Endothelial cell (in vitro differentiated cells): ENCODE measurements at regions not wholly inside any gene's neighbourhood (a gene's known extent, or its start where the extent isn't known, plus 50 kb on each side); places are given as distances from the start of the nearest gene placed in this dataset.

Experiments
- DNase-seq: peaks from one replicate; pipeline ENCODE4 v3.0.0; 2021; ENCODE audit warnings: low spot score
- H3K27ac Mint-ChIP-seq: one replicate; pipeline ENCODE4 v1.8.0; 2021; ENCODE audit warnings: mixed read lengths, inconsistent platforms; ENCODE audit not compliant: unreplicated experiment
- H3K27me3 Mint-ChIP-seq: one replicate; pipeline ENCODE4 v1.8.0; 2021; ENCODE audit warnings: mild to moderate bottlenecking, moderate library complexity, mixed read lengths, inconsistent platforms; ENCODE audit not compliant: unreplicated experiment
- H3K36me3 Mint-ChIP-seq: one replicate; pipeline ENCODE4 v1.8.0; 2021; ENCODE audit warnings: mild to moderate bottlenecking, low read depth, mixed read lengths, inconsistent platforms; ENCODE audit not compliant: unreplicated experiment
- H3K4me1 Mint-ChIP-seq: one replicate; pipeline ENCODE4 v1.8.0; 2021; ENCODE audit warnings: mild to moderate bottlenecking, mixed read lengths, inconsistent platforms; ENCODE audit not compliant: unreplicated experiment
- H3K4me3 Mint-ChIP-seq: one replicate; pipeline ENCODE4 v1.8.0; 2021; ENCODE audit warnings: mild to moderate bottlenecking, mixed read lengths, inconsistent platforms; ENCODE audit not compliant: unreplicated experiment
- H3K9me3 Mint-ChIP-seq: one replicate; pipeline ENCODE4 v1.8.0; 2021; ENCODE audit warnings: mixed read lengths, inconsistent platforms; ENCODE audit not compliant: unreplicated experiment
- CTCF ChIP-seq: fragments of 200-600 bp; sonication (generic); IDR thresholded peaks from one replicate; pipeline ENCODE4 v1.5.0; 2021; ENCODE audit warnings: antibody characterized with exemption; ENCODE audit not compliant: unreplicated experiment

GRCh38 chr2:83784947-83785346 is 674.1 kb downstream of the SUCLG1 start:
- H3K36me3 Mint-ChIP-seq = no peaks in the 10 kb centered on the region
- no peak overlapping the region for H3K27ac Mint-ChIP-seq
- H3K4me1 Mint-ChIP-seq = peaks cover 2% of the 10 kb centered on the region
- TF ChIP-seq CTCF = no peak
- no peak overlapping the region for H3K4me3 Mint-ChIP-seq
- H3K9me3 Mint-ChIP-seq = no peaks in the 10 kb centered on the region
- H3K27me3 Mint-ChIP-seq = no peaks in the 10 kb centered on the region
- DNase-seq = no peak

- H3K4me1 Mint-ChIP-seq = peaks cover 2% of the 10 kb centered on the region
- H3K27ac Mint-ChIP-seq = no peak overlapping the region
- no peaks in the 10 kb centered on the region for H3K9me3 Mint-ChIP-seq
- H3K4me3 Mint-ChIP-seq = no peak overlapping the region
- no peak for TF ChIP-seq CTCF
- no peaks in the 10 kb centered on the region for H3K27me3 Mint-ChIP-seq
- H3K36me3 Mint-ChIP-seq = no peaks in the 10 kb centered on the region
- no peak for DNase-seq
Observed at GRCh38 chr2:83784315-83784714, 674.8 kb downstream of the SUCLG1 start.

- Mint-ChIP-seq H3K27me3 (no peaks in the 10 kb centered on the region), H3K27ac (no peak overlapping the region), H3K36me3 (no peaks in the 10 kb centered on the region), H3K4me3 (no peak overlapping the region), H3K9me3 (no peaks in the 10 kb centered on the region), H3K4me1 (peaks cover 2% of the 10 kb centered on the region)
- no peak for TF ChIP-seq CTCF
- no peak for DNase-seq
Observed at GRCh38 chr2:83782122-83782521, 677.0 kb downstream of the SUCLG1 start.

- TF ChIP-seq CTCF = no peak
- no peaks in the 10 kb centered on the region for H3K4me1 Mint-ChIP-seq
- DNase-seq = no peak
- no peaks in the 10 kb centered on the region for H3K36me3 Mint-ChIP-seq
- H3K9me3 Mint-ChIP-seq = peaks cover 4% of the 10 kb centered on the region
- H3K27me3 Mint-ChIP-seq = peaks cover 5% of the 10 kb centered on the region
- H3K27ac Mint-ChIP-seq = no peak overlapping the region
- no peak overlapping the region for H3K4me3 Mint-ChIP-seq
Observed at GRCh38 chr2:83764447-83765005, 694.6 kb downstream of the SUCLG1 start.

GRCh38 chr2:83757329-83757728 is 701.8 kb downstream of the SUCLG1 start:
- no peaks in the 10 kb centered on the region for H3K27me3 Mint-ChIP-seq
- no peak for DNase-seq
- H3K9me3 Mint-ChIP-seq = no peaks in the 10 kb centered on the region
- H3K36me3 Mint-ChIP-seq = no peaks in the 10 kb centered on the region
- H3K27ac Mint-ChIP-seq = no peak overlapping the region
- H3K4me3 Mint-ChIP-seq = no peak overlapping the region
- no peak for TF ChIP-seq CTCF
- H3K4me1 Mint-ChIP-seq = peaks cover 5% of the 10 kb centered on the region
